K562 (cell line): ENCODE measurements at regions not wholly inside any gene's neighbourhood (a gene's known extent, or its start where the extent isn't known, plus 50 kb on each side); places are given as distances from the start of the nearest gene placed in this dataset.

Source experiments
- ATAC-seq: fragments of 200-7000 bp; cut with Tn5 transposase; 3 replicates; pipeline ENCODE4 v1.9.1; 2020; ENCODE audit warnings: moderate library complexity
- BruUV-seq: library from RNA; stranded (reverse); fragments of 400-500 nt; replicated peaks from 2 replicates; lab custom pipeline; 2021; lab: Mats Ljungman, UMichigan
- CTCF ChIA-PET: fragments of 300-600 bp; formaldehyde crosslinking; extraction: SDS; loops from one replicate; lab custom pipeline; 2021; ENCODE audit warnings: low intra/inter-chr PET ratio; lab: Yijun Ruan, JAX
- POLR2A ChIA-PET: fragments of 300-600, 350-650 bp; sonication (Branson Sonifier 250); formaldehyde crosslinking; extraction: SDS; loops from one replicate; lab custom pipeline; 2021; ENCODE audit warnings: antibody characterized with exemption, inconsistent platforms; lab: Yijun Ruan, JAX
- DNase-seq, 4 experiments: peaks; one replicate each; pipeline versions ENCODE4 v3.0.0 to v3.0.0-alpha.2; 2011 to 2018; ENCODE audit warnings: low spot score in 3 of 4, mixed read lengths in 3 of 4; ENCODE audit errors: extremely low read depth in 1 of 4
- FAIRE-seq: peaks from 2 replicates; lab custom pipeline; 2011; peaks lifted over from hg19 to GRCh38; lab: Jason Lieb, UNC
- H2AFZ ChIP-seq: 2 replicates; pipeline ENCODE4 v1.6.0; 2011; ENCODE audit warnings: low read depth, low read length, control low read depth, inconsistent platforms
- H3K27ac ChIP-seq: fragments of 200-600 bp; 3 replicates; pipeline ENCODE4 v1.8.0; 2011; ENCODE audit warnings: low read depth, mild to moderate bottlenecking, control low read depth, inconsistent platforms, low read length, moderate library complexity, mixed read lengths; ENCODE audit errors: extremely low read depth
- H3K27me3 ChIP-seq, 2 experiments: fragments of 300-600 bp in 1 of 2; 2 replicates in 1 of 2; 3 replicates in 1 of 2; pipeline versions ENCODE4 v1.6.0 to v1.8.0; 2011; ENCODE audit warnings: inconsistent platforms in 2 of 2, low read length in 2 of 2, mild to moderate bottlenecking in 1 of 2, mixed read lengths in 1 of 2, moderate library complexity in 1 of 2; ENCODE audit not compliant: control insufficient read depth in 2 of 2, insufficient read depth in 2 of 2
- H3K36me3 ChIP-seq: fragments of 300-600 bp; 3 replicates; pipeline ENCODE4 v1.8.0; 2011; ENCODE audit warnings: mild to moderate bottlenecking, low read length, inconsistent platforms; ENCODE audit not compliant: control insufficient read depth, insufficient read depth
- H3K4me1 ChIP-seq, 2 experiments: fragments of 200-600 bp in 1 of 2; replicated peaks in 1 of 2; 2 replicates in 1 of 2; 3 replicates in 1 of 2; pipeline versions ENCODE4 v1.5.1 to v1.8.0; 2011; ENCODE audit warnings: inconsistent platforms in 2 of 2, low read length in 2 of 2, mild to moderate bottlenecking in 1 of 2, mixed read lengths in 1 of 2, moderate library complexity in 1 of 2; ENCODE audit not compliant: control insufficient read depth in 2 of 2, insufficient read depth in 2 of 2
- H3K4me2 ChIP-seq: 2 replicates; pipeline ENCODE4 v1.6.1; 2011; ENCODE audit warnings: low read length, control low read depth, inconsistent platforms, mixed read lengths; ENCODE audit not compliant: insufficient read depth
- H3K4me3 ChIP-seq: fragments of 200-600 bp; sonication (generic), shearing (Covaris generic); 2 replicates; pipeline ENCODE4 v1.5.1; 2016; ENCODE audit warnings: control low read depth, inconsistent platforms
- H3K79me2 ChIP-seq: fragments of 200-600 bp; 3 replicates; pipeline ENCODE4 v1.8.0; 2011; ENCODE audit warnings: low read length, inconsistent platforms; ENCODE audit not compliant: control insufficient read depth, insufficient read depth
- H3K9ac ChIP-seq, 2 experiments: 2 replicates each; pipeline versions ENCODE4 v1.6.0 to v1.6.1; 2011; ENCODE audit warnings: low read depth in 2 of 2, low read length in 2 of 2, control low read depth in 1 of 2, inconsistent platforms in 1 of 2, mild to moderate bottlenecking in 1 of 2, mixed read lengths in 1 of 2; ENCODE audit not compliant: insufficient read depth in 1 of 2
- H3K9me1 ChIP-seq: one replicate; pipeline ENCODE4 v1.6.0; 2011; ENCODE audit warnings: inconsistent platforms, mild to moderate bottlenecking, low read length, moderate library complexity; ENCODE audit not compliant: control insufficient read depth, insufficient read depth
- H3K9me3 ChIP-seq: replicated peaks from 2 replicates; pipeline ENCODE4 v1.5.1; 2011; ENCODE audit warnings: low read depth, low read length, inconsistent platforms; ENCODE audit not compliant: control insufficient read depth, insufficient read depth
- H4K20me1 ChIP-seq: replicated peaks from 2 replicates; pipeline ENCODE4 v1.6.1; 2011; ENCODE audit warnings: low read length, inconsistent platforms, mixed read lengths; ENCODE audit not compliant: control insufficient read depth, insufficient read depth
- BRF1 ChIP-seq: IDR thresholded peaks from 3 replicates; pipeline ENCODE4 v1.6.1; 2011; ENCODE audit warnings: borderline replicate concordance, mild to moderate bottlenecking; ENCODE audit not compliant: insufficient read length; ENCODE audit errors: extremely low read depth
- CREM ChIP-seq: IDR thresholded peaks from 2 replicates; pipeline ENCODE4 v1.6.1; 2014; ENCODE audit warnings: antibody characterized with exemption, low read depth
- NR1H2 ChIP-seq: sonication (generic); formaldehyde crosslinking; IDR thresholded peaks from 2 replicates; pipeline ENCODE4 v1.4.0; 2020; ENCODE audit warnings: mild to moderate bottlenecking, missing genetic modification reagents
- NR4A1 ChIP-seq, 2 experiments: fragments of 250-450 bp in 1 of 2; fragments of 450-650 bp in 1 of 2; sonication (Bioruptor Pico) in 1 of 2; IDR thresholded peaks; 2 replicates each; pipeline versions ENCODE4 v1.4.0 to v1.6.1; 2016 to 2020; ENCODE audit warnings: mild to moderate bottlenecking in 2 of 2, missing compliant biosample characterization in 1 of 2, missing genetic modification characterization in 1 of 2, moderate library complexity in 1 of 2
- POLR3G ChIP-seq: IDR thresholded peaks from 2 replicates; pipeline ENCODE4 v1.6.1; 2011; ENCODE audit not compliant: insufficient read length, insufficient replicate concordance; ENCODE audit errors: extremely low read depth
- RFX1 ChIP-seq: fragments of 450-650 bp; IDR thresholded peaks from 2 replicates; pipeline ENCODE4 v1.6.1; 2016; ENCODE audit warnings: mild to moderate bottlenecking, moderate library complexity
- RFX5 ChIP-seq: IDR thresholded peaks from 2 replicates; pipeline ENCODE4 v1.6.1; 2011; ENCODE audit warnings: low read depth, mild to moderate bottlenecking, improper control_type of control experiment, low read length
- SMC3 ChIP-seq: conservative IDR thresholded peaks from 2 replicates; pipeline ENCODE4 v1.6.1; 2011; ENCODE audit warnings: low read depth, low read length, improper control_type of control experiment; ENCODE audit not compliant: insufficient read depth
- SP2 ChIP-seq: IDR thresholded peaks from 2 replicates; pipeline ENCODE4 v1.6.1; 2011; ENCODE audit warnings: mild to moderate bottlenecking, low read depth, low read length, moderate library complexity; ENCODE audit not compliant: poor library complexity, severe bottlenecking; ENCODE audit errors: extremely low read depth
- SREBF2 ChIP-seq: sonication (generic); formaldehyde crosslinking; IDR thresholded peaks from 2 replicates; pipeline ENCODE4 v1.4.0; 2020; ENCODE audit warnings: mild to moderate bottlenecking, missing genetic modification reagents
- XRCC5 ChIP-seq: fragments of 200-400 bp; formaldehyde crosslinking; IDR thresholded peaks from 2 replicates; pipeline ENCODE4 v1.6.1; 2017; ENCODE audit warnings: low read depth, mild to moderate bottlenecking, low read length
- ZBTB40 ChIP-seq, 2 experiments: fragments of 450-650 bp in 1 of 2; sonication (generic) in 1 of 2; formaldehyde crosslinking in 1 of 2; IDR thresholded peaks; 2 replicates each; pipeline versions ENCODE4 v1.7.1 to v1.9.0; 2016 to 2022; ENCODE audit warnings: inconsistent platforms in 1 of 2, mild to moderate bottlenecking in 1 of 2, missing genetic modification reagents in 1 of 2
- WGBS: fragments of 100-300 bp; shearing (Covaris generic); methylation state at CpG from one replicate; pipeline ENCODE4 v1.1.6; 2016; ENCODE audit warnings: low coverage, mixed read lengths; ENCODE audit not compliant: insufficient coverage; ENCODE audit errors: missing lambda C conversion rate; 5-methylcytosine and 5-hydroxymethylcytosine counted together
- in situ Hi-C: fragments of 300-500 bp; cut with MboI; formaldehyde crosslinking; loops from 4 replicates; pipeline ENCODE4 v1.15.0; 2018; ENCODE audit warnings: inconsistent platforms, mixed read lengths
- intact Hi-C: fragments of 100-400 bp; cut with micrococcal nuclease; formaldehyde crosslinking; loops from 2 replicates; pipeline ENCODE4 v1.14.2; 2022

GRCh38 chr7:156473476-156474240 is 166.9 kb upstream of the RNF32 start:
- ChIA-PET POLR2A (interaction anchor here (0.7 to 1.1 kb wide), 2 partner anchors 8 to 233 kb away, joined by 4 to 5 read pairs; no protein-coding TSS in a partner anchor), CTCF (interaction anchor here (1.1 to 1.8 kb wide), 2 partner anchors 344 to 658 kb away, joined by 3 to 7 read pairs; no protein-coding TSS in a partner anchor)
- H3K9me1 ChIP-seq = no peaks in the 10 kb centered on the region
- no peak overlapping the region for H2AFZ ChIP-seq
- H3K9ac ChIP-seq = no peak overlapping the region
- BruUV-seq = no TSS peak
- intact Hi-C loops (loop anchor here (1.0 to 5.0 kb wide), 3 partner anchors 344 to 676 kb away; no protein-coding TSS in a partner anchor), in situ Hi-C loops (loop anchor here (10.0 kb wide), 1 partner anchor 659 kb away; the partner anchor contains the start of gene SHH)
- no peaks in the 10 kb centered on the region for H3K79me2 ChIP-seq
- no peaks in the 10 kb centered on the region for H4K20me1 ChIP-seq
- H3K27ac ChIP-seq = no peak overlapping the region
- no peak overlapping the region for H3K4me3 ChIP-seq
- no peak overlapping the region for H3K4me2 ChIP-seq
- no peaks in the 10 kb centered on the region for H3K9me3 ChIP-seq
- ATAC-seq (peak; percentile 81), FAIRE-seq (peak; percentile 95), DNase-seq (peak; percentile 57 to 67 (median 62))
- H3K36me3 ChIP-seq = no peaks in the 10 kb centered on the region
- under 1% methylated on average over 9 of the region's 9 CpGs for WGBS
- H3K27me3 ChIP-seq = peaks cover 28 to 49% of the 10 kb centered on the region in 2 experiments
- H3K4me1 ChIP-seq = peaks cover 0 to 10% of the 10 kb centered on the region in 2 experiments; a peak in 2 of 5 replicates
- peak; percentile 36; the same call in 1 of the 2 replicates for TF ChIP-seq XRCC5
- peak; percentile 91 for TF ChIP-seq SMC3
- no peak for TF ChIP-seq NR1H2 (CRISPR knock-in tag)
- no peak for TF ChIP-seq BRF1
- no peak for TF ChIP-seq POLR3G
- no peak for TF ChIP-seq RFX1
- TF ChIP-seq SREBF2 (CRISPR knock-in tag) = no peak
- TF ChIP-seq SP2 = no peak
- TF ChIP-seq NR4A1 (CRISPR knock-in tag; IDR thresholded peaks at IDR 0.05) = no peak
- no peak for TF ChIP-seq NR4A1 (tag; IDR thresholded peaks at IDR 0.05)
- TF ChIP-seq RFX5 = no peak
- no peak for TF ChIP-seq ZBTB40 (IDR thresholded peaks at IDR 0.05)
- no peak for TF ChIP-seq ZBTB40 (CRISPR knock-in tag; IDR thresholded peaks at IDR 0.05)
- TF ChIP-seq CREM = no peak
